ENCODE measurements at regions not wholly inside any gene's neighbourhood (a gene's known extent, or its start where the extent isn't known, plus 50 kb on each side); places are given as distances from the start of the nearest gene placed in this dataset.

DNA sequence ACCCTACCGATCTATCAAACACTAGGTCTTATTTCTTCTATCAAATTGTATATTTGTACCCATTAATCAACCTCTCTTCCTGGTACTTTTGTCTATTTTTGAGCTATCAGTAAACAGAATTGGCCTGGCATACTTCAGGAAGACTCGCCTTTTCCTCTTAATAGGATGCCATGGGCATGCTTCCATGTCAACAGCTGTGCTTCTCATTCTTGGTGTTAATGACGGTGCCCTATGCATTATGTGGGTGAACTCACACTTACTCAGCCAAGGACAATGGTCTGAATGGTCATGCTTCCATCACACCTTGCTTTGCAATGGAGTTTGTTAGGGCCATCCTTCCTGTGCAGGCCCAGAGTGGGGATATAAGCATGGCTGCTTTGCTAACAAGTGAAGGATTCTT is 521.8 kb downstream of the MIAT start:
- H3K27ac Mint-ChIP-seq: no peak overlapping the region
- H3K36me3 Mint-ChIP-seq: no peaks in the 10 kb centered on the region
- no peak for DNase-seq (ENCODE audit: low spot score in 2 of 2)
- no peak overlapping the region for H3K4me3 Mint-ChIP-seq
- no peaks in the 10 kb centered on the region for H3K9me3 Mint-ChIP-seq
- ATAC-seq: no peak
- no peaks in the 10 kb centered on the region for H3K4me1 Mint-ChIP-seq

DNA sequence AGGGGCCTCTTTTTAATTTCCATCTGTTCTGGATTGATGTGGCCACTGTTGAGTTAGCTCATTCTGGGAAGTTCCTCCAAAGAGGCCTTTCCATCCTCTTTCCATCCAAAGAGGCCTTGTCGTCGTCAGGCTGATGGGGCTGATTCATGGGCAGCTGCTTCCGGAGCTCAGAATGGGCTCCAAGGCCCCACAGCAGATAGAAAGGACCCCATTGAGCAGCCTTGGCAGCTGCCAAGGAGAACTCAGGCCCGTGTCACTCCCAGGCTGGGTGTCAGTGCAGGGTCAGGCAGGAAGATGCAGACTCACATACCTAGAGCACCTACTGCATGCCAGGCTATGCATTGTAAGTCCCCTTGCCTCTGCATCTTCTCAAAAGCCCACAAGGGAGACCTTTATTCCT is 524.1 kb downstream of the MIAT start:
- H3K9me3 Mint-ChIP-seq: no peaks in the 10 kb centered on the region
- DNase-seq (ENCODE audit: low spot score in 2 of 2) (no peak), ATAC-seq (no peak)
- H3K4me3 Mint-ChIP-seq: no peak overlapping the region
- no peak overlapping the region for H3K27ac Mint-ChIP-seq
- no peaks in the 10 kb centered on the region for H3K36me3 Mint-ChIP-seq
- no peaks in the 10 kb centered on the region for H3K4me1 Mint-ChIP-seq

DNA sequence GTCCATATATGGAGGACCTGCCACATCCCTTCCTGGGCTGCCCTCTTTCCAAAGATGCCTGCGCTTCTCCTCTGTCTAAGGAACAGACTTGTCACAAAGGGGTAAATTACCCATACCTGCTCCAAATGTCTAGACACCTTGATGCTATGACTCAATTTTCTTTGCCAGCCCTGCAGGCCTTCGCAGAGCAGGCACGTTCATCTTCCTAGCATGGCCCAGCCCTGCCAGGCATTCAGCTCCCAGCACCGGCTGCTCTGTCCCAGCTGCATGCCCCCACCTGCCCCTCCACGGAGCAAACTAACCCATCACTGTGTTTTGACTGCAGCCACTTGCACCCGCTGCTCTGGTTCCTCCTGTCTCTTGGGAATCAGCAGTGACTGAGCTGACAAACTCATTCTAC is 526.1 kb downstream of the MIAT start:
- ATAC-seq (no peak), DNase-seq (ENCODE audit: low spot score in 2 of 2) (no peak)
- no peaks in the 10 kb centered on the region for H3K9me3 Mint-ChIP-seq
- H3K4me3 Mint-ChIP-seq: no peak overlapping the region
- no peaks in the 10 kb centered on the region for H3K4me1 Mint-ChIP-seq
- no peak overlapping the region for H3K27ac Mint-ChIP-seq
- H3K36me3 Mint-ChIP-seq: no peaks in the 10 kb centered on the region

DNA sequence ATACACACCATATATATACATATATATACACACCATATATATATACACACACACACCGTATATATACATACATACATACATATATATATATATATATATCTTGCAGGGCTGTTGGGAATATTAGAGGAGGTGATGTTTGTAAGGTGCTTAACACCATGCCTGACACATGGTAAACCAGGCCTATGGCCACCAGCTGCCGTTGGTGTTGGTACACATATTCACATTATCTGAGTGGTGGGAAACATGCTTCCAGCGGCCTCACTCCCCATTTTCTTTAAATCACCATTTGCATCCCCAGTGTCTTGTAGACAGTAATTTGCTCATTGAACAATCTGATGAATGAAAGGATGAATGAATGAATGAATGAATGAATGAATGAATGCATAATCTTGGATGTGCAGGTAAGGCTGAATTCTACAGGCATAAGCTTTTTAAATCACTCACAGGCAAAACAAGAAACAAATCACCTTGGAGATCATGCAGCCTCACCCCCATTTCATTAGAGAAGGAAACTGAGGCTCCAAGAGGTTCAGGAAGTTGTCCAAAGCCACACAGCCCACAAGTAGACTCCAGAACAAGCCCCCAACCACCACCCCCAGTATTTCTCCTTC is 527.8 kb downstream of the MIAT start:
- Mint-ChIP-seq H3K27ac (no peak overlapping the region), H3K9me3 (no peaks in the 10 kb centered on the region), H3K4me3 (no peak overlapping the region), H3K36me3 (no peaks in the 10 kb centered on the region), H3K4me1 (no peaks in the 10 kb centered on the region)
- ATAC-seq (no peak), DNase-seq (ENCODE audit: low spot score in 2 of 2) (no peak)

DNA sequence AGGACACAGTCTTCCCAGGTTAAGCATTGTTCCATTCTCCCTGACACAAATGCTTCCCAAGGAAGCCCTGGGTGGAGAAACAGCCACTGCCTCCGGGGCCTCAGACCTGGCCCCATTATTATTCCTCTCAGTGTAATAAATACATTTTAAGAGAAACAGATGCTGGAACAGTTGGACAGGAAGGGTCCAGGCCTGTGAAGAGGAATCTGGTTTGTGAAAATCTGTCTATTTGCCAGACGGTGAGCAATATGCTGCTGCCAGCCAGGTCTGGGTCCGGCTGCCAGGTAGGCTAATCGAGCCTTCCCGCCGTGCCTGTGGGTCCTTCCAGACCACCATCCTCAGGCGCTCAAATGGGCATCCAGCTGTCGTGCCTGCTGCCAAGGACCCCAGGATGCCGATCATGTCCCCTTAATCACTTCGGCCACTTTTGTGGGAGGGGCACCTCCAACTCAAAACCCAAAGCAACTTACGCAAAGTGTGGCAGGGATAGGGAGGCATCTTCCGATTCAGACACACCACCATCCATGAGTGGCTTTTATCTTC is 528.4 kb downstream of the MIAT start:
- Mint-ChIP-seq H3K9me3 (peaks cover 2% of the 10 kb centered on the region), H3K4me3 (no peak overlapping the region), H3K36me3 (no peaks in the 10 kb centered on the region), H3K4me1 (no peaks in the 10 kb centered on the region), H3K27ac (no peak overlapping the region)
- no peak for DNase-seq (ENCODE audit: low spot score in 2 of 2)
- ATAC-seq: no peak

DNA sequence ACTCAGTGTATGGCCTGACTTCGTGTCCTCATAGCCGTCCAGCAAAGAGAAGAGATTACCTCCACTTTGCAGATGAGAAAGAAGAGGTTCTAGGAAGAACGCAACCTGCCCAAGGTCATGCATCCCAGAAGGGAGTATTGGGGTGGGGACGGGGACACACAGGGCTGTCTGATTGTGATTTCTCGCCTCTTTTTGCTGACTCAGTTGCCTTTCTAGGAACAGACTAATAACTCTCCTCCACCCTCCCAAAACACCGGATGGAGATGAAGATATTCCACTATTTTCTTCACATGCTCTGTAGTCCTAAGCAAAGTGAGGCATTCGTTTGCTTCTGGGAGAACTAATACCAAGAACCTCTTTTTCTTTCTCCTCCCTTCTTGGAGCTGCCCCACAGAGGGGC is 529.3 kb downstream of the MIAT start:
- no peaks in the 10 kb centered on the region for H3K36me3 Mint-ChIP-seq
- no peaks in the 10 kb centered on the region for H3K4me1 Mint-ChIP-seq
- DNase-seq (ENCODE audit: low spot score in 2 of 2): no peak
- ATAC-seq: no peak
- peaks cover 3% of the 10 kb centered on the region for H3K9me3 Mint-ChIP-seq
- H3K4me3 Mint-ChIP-seq: no peak overlapping the region
- H3K27ac Mint-ChIP-seq: no peak overlapping the region

DNA sequence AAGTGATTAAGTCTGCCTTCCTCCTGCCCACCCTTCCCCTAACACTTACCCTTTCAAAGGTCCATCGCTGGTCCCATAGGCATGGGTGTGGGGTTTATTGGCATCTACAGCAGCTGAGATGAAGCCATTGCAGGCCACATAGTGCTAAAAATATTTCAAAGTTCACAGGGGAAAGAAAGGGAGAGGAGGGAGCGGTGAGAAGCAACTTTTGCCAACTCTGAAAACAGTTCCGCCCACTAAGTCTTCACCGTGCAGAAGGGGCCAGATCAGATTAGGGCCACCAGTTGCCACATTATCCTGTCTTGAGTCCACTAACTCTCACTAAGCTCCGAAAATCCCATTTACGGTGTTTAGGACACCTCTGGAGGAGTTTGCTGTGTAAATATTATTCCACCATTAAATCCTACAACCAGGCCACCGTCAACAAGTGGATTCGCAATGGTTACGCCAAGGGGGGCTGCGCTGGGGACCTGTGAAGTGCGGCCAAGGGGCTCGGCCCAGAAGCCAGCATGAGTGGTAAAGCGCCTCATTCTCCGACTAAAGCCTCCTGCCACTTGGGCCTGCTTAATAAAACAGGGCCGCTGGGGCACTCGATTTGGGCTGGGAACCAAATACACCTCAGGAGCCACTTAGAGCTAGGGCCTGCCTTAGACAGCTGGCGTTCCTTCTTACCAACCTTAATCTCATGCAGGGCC is 534.9 kb downstream of the MIAT start:
- Mint-ChIP-seq H3K4me1 (no peaks in the 10 kb centered on the region), H3K4me3 (no peak overlapping the region), H3K36me3 (no peaks in the 10 kb centered on the region), H3K27ac (no peak overlapping the region), H3K9me3 (peaks cover 4% of the 10 kb centered on the region)
- DNase-seq (ENCODE audit: low spot score in 2 of 2) (no peak), ATAC-seq (no peak)

DNA sequence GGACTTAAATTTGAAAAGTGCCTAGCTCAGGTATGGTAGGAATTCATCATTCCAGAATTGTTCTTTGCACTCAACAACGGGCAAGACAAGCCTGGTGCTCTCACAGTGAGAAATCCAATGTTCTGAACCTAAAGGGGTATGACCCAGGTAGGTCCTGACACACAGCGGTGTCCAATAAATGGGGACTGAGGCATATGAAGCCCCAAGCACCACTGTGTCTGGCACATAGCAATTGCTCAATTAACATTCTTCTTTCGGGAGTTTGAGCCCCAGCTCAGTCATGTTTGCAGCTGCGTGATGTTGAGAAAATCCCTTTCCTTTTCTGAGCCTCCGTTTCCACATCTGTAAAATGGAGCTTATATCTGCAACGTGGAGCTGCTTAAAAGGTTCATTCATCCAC is 535.8 kb downstream of the MIAT start:
- Mint-ChIP-seq H3K27ac (no peak overlapping the region), H3K4me3 (no peak overlapping the region), H3K4me1 (no peaks in the 10 kb centered on the region), H3K36me3 (no peaks in the 10 kb centered on the region), H3K9me3 (peaks cover 9% of the 10 kb centered on the region)
- DNase-seq (ENCODE audit: low spot score in 2 of 2): no peak
- ATAC-seq: no peak

DNA sequence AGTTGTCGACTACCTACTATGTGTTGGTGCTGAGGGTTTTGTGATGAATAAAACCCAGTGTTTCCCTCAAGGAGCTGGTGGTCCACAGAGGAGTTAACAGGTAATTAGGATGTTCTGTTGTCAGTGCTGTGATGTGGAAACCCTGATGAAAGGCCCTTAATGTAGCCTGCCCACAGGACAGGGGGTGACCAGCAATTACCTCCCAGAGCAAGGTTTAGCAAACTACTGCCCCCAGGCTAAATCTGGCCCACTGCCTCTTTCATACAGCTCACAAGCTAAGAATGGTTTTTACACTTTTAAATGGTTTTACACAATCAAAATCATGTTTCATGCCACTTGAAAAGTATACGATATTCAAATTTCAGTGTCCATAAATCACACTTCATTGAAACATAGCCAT is 536.2 kb downstream of the MIAT start:
- no peak overlapping the region for H3K27ac Mint-ChIP-seq
- ATAC-seq (no peak), DNase-seq (ENCODE audit: low spot score in 2 of 2) (no peak)
- no peaks in the 10 kb centered on the region for H3K36me3 Mint-ChIP-seq
- H3K9me3 Mint-ChIP-seq: peaks cover 9% of the 10 kb centered on the region
- H3K4me3 Mint-ChIP-seq: no peak overlapping the region
- H3K4me1 Mint-ChIP-seq: no peaks in the 10 kb centered on the region

DNA sequence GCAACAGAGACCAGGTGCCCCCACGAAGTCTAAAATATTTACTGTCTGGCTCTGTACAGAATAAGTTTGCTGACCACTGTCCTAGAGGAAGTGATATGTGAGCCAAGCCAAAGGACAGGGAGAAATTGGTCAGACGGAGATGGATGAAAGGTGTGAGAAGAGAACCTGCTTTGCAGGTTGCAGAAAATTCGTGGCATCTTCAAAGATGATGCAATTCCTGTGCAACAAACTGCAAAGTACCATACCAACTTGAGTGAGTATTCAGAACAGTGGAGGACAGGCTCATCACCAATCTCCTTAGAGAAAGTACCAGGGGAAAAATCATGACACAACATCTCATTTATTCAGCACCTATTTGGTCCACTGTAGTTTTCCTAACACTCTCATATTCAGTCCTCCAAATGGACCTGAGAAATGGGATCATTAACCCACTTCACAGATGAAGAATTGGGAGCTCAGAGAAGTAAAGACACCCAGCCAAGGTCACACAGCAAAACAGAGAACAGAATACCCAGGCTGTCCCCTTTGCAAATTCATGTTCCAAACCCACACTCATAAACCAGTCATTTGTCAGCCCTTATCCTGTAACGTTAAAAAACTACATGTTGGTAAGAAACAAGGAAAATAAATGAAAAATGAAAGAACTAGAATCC is 536.8 kb downstream of the MIAT start:
- Mint-ChIP-seq H3K4me1 (no peaks in the 10 kb centered on the region), H3K27ac (no peak overlapping the region), H3K9me3 (peaks cover 9% of the 10 kb centered on the region), H3K36me3 (no peaks in the 10 kb centered on the region), H3K4me3 (no peak overlapping the region)
- ATAC-seq (no peak), DNase-seq (ENCODE audit: low spot score in 2 of 2) (no peak)

DNA sequence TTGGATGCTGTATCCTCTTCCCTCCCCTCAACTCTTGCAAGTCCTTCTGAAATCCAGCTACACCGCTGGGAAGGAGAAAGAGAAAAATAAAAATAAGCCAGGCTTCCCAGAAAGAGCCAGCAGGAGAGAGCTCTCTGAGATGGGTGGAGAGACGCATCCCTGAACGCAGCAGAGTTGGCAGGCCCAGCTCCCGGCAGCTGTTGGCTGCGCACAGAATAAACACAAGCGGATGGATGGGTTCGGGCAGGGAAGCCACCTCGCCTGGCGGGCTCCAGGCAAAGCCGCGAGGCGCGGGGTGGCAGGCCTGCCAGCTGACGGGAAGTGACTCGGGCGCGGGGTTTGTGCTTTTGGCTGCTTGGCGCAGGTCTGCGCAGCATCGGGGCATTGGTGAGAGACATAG is 537.7 kb downstream of the MIAT start:
- ATAC-seq (no peak), DNase-seq (ENCODE audit: low spot score in 2 of 2) (no peak)
- no peaks in the 10 kb centered on the region for H3K36me3 Mint-ChIP-seq
- no peak overlapping the region for H3K4me3 Mint-ChIP-seq
- H3K9me3 Mint-ChIP-seq: peaks cover 9% of the 10 kb centered on the region
- H3K27ac Mint-ChIP-seq: no peak overlapping the region
- H3K4me1 Mint-ChIP-seq: no peaks in the 10 kb centered on the region

DNA sequence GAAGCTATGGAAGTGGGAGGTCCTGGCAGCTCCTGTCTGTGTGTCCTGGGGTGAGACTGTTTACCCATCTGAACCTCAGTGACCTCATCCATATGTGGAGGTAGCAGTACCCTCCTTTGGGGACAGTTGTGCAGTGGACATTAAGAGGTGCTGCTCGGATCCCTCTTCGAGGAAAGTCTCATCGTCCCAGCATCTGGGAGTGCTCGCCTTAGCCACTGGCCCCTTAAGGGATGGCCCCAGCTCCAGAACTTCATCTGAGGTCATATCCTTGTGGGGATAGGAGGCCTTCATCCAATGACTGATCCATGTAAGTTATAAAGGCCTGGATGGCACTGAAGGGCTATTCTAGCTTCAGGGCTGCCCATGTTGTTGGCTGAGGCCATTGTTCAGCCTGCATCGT is 538.1 kb downstream of the MIAT start:
- DNase-seq (ENCODE audit: low spot score in 2 of 2): no peak
- no peak for ATAC-seq
- Mint-ChIP-seq H3K27ac (no peak overlapping the region), H3K36me3 (no peaks in the 10 kb centered on the region), H3K4me3 (no peak overlapping the region), H3K4me1 (no peaks in the 10 kb centered on the region), H3K9me3 (peaks cover 9% of the 10 kb centered on the region)

DNA sequence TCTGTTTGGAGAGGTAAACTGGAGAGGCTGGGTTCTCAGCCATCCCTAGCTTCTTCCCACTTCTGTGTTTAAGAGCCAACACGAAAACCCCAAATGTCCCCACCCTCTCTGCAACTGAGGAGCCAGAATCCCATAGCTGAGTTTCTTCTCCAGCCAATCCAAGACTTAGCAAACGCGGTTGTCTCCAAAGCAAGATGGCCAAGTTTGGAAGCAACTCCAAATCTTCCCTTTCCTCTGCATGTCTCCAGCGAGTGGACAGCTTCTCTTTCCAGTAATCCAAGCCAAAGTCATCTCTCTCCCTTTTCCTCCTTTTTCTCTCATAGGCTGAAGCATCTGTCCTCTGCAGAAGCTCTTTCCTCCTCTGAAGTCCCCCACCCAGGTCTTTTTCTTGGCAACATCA is 539.2 kb downstream of the MIAT start:
- Mint-ChIP-seq H3K9me3 (peaks cover 6% of the 10 kb centered on the region), H3K27ac (no peak overlapping the region), H3K36me3 (no peaks in the 10 kb centered on the region), H3K4me1 (no peaks in the 10 kb centered on the region), H3K4me3 (no peak overlapping the region)
- no peak for DNase-seq (ENCODE audit: low spot score in 2 of 2)
- ATAC-seq: no peak

DNA sequence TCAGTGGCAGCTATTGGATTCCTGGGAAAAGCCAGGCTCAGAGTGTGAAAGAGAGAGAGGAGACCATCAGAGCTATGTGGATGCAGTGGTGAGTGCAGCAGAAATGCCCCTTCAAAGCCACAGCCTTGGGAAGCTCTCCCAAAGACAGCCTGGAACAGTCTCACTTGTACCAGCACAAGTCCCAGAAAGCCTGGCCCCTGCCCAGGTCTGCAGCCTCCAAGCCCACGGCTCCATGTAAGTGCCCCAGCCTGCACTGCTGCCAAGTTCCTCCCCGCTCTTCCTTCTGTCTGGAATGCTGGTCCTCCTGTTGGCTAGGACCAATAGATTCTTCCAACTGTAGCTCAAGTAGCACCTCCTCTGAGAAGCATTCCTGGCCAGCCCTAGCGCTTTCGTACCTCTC is 539.7 kb downstream of the MIAT start:
- no peaks in the 10 kb centered on the region for H3K4me1 Mint-ChIP-seq
- no peak overlapping the region for H3K27ac Mint-ChIP-seq
- no peaks in the 10 kb centered on the region for H3K36me3 Mint-ChIP-seq
- no peak for DNase-seq (ENCODE audit: low spot score in 2 of 2)
- H3K4me3 Mint-ChIP-seq: no peak overlapping the region
- no peak for ATAC-seq
- peaks cover 6% of the 10 kb centered on the region for H3K9me3 Mint-ChIP-seq

DNA sequence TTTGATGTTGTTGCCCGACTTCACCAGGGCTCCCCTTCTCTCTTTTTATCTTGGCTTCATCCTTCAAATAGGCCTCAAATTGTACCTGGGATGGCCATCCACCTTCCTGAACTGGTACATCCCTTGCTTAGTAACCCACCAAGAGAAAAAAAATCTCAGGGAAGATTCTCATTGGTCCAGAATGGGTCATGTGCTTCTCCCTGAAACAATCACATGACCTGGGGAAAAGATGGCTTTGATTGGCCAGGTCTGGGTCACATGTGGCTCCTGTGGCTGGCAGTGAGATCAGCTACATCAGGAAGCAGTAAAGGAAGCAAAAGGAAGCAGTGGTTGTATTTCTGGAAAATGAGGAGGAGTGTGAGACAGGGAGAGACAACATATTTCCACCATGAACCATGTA is 540.2 kb downstream of the MIAT start:
- DNase-seq (ENCODE audit: low spot score in 2 of 2) (no peak), ATAC-seq (no peak)
- H3K4me3 Mint-ChIP-seq: no peak overlapping the region
- H3K4me1 Mint-ChIP-seq: no peaks in the 10 kb centered on the region
- no peak overlapping the region for H3K27ac Mint-ChIP-seq
- no peaks in the 10 kb centered on the region for H3K36me3 Mint-ChIP-seq
- peaks cover 6% of the 10 kb centered on the region for H3K9me3 Mint-ChIP-seq

DNA sequence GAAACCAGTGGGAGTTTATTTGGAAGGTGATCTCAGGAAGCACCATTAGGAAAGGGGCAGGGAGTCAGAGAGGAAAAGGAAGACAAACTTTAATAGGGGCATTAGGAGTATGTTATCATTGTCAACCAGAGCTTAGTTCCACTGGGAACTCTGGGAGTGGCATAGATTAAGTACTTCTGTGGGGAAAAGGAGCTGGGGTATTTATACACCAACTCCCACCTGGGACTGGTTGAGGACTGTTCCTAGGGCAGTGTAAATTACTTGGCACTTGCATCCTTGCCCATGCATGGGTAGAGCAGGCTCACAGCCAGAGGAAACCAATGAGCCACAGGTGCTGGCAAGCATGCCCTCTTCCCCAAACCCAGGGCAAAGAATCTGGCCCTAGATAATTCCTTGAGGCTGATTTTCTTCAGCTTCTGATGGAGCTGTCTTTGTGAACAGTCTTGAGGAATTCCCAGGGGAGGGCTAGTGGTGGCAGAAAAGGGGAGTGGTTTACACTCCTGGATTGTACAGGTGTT is 541.2 kb downstream of the MIAT start:
- Mint-ChIP-seq H3K27ac (no peak overlapping the region), H3K4me3 (no peak overlapping the region), H3K9me3 (peaks cover 6% of the 10 kb centered on the region), H3K4me1 (no peaks in the 10 kb centered on the region), H3K36me3 (no peaks in the 10 kb centered on the region)
- ATAC-seq (no peak), DNase-seq (ENCODE audit: low spot score in 2 of 2) (no peak)
